ENCODE measurements at regions not wholly inside any gene's neighbourhood (a gene's known extent, or its start where the extent isn't known, plus 50 kb on each side); places are given as distances from the start of the nearest gene placed in this dataset.
A peak's percentile ranks its signal among the peaks of the same experiment; 100 is the strongest.

- FAIRE-seq (peak; percentile 70), DNase-seq (ENCODE audit: low read depth, low spot score) (peak; percentile 43)
- no peak overlapping the region for H3K27ac ChIP-seq (ENCODE audit: insufficient read depth, low read depth, low read length)
- no peaks in the 10 kb centered on the region for H3K79me2 ChIP-seq (ENCODE audit: control insufficient read depth, insufficient read depth, low read length)
- no peak overlapping the region for H2AFZ ChIP-seq (ENCODE audit: low read depth, low read length)
- no peaks in the 10 kb centered on the region for H3K9me1 ChIP-seq (replicated peaks; ENCODE audit: control insufficient read depth, extremely low read depth, insufficient read depth, low read length)
- H3K4me2 ChIP-seq (ENCODE audit: insufficient read depth, low read length): no peak overlapping the region
- ChIA-PET POLR2A (no interaction called here), CTCF (no interaction called here)
- H3K4me3 ChIP-seq (replicated peaks in 1 of 3; ENCODE audit: insufficient read depth in 1 of 3, low read depth in 1 of 3, low read length in 3 of 3): no peak overlapping the region
- H3K4me1 ChIP-seq (ENCODE audit: control insufficient read depth, extremely low read depth, insufficient read depth, low read length): no peaks in the 10 kb centered on the region
- no TSS peak for BruUV-seq (replicated peaks)
- no peaks in the 10 kb centered on the region for H3K36me3 ChIP-seq (ENCODE audit: control insufficient read depth in 2 of 2, extremely low read depth in 1 of 2, insufficient read depth in 2 of 2, low read length in 2 of 2)
- peaks cover 0 to 2% of the 10 kb centered on the region in 2 experiments for H3K27me3 ChIP-seq (ENCODE audit: control insufficient read depth in 2 of 2, insufficient read depth in 2 of 2, low read length in 2 of 2)
- intact Hi-C loops (cut with micrococcal nuclease): loop anchor here (1.0 to 10.0 kb wide), 4 partner anchors 292 to 917 kb away; partner anchors contain the start of gene BCL6
- no peaks in the 10 kb centered on the region for H3K9me3 ChIP-seq (replicated peaks; ENCODE audit: control insufficient read depth, insufficient read depth, low read length)
- dilution Hi-C loops (cut with MboI; ENCODE audit: extremely low pct_ligation_motif_present, low sequenced_read_pairs): no loop called here
- H4K20me1 ChIP-seq (replicated peaks; ENCODE audit: control insufficient read depth, extremely low read depth, insufficient read depth, low read length): no peaks in the 10 kb centered on the region
- H3K9ac ChIP-seq (replicated peaks; ENCODE audit: extremely low read depth, insufficient read depth, low read length): no peak overlapping the region
- TF ChIP-seq MYC (IDR thresholded peaks at IDR 0.05; ENCODE audit: low read depth, low read length): no peak
- TF ChIP-seq CTCF (IDR thresholded peaks at IDR 0.05; ENCODE audit: extremely low read depth in 1 of 2, insufficient read depth in 1 of 2, low read depth in 1 of 2, low read length in 2 of 2): peak in 1 of 2 donors; percentile 44
- no peak for TF ChIP-seq FOS (IDR thresholded peaks at IDR 0.05; ENCODE audit: borderline replicate concordance, insufficient read depth, low read length)
Measured at GRCh38 chr3:188037195-188037718, 116.7 kb upstream of the LPP start.

- no peaks in the 10 kb centered on the region for H3K9me3 ChIP-seq (replicated peaks; ENCODE audit: control insufficient read depth, insufficient read depth, low read length)
- no peak overlapping the region for H3K4me2 ChIP-seq (ENCODE audit: insufficient read depth, low read length)
- no peaks in the 10 kb centered on the region for H3K79me2 ChIP-seq (ENCODE audit: control insufficient read depth, insufficient read depth, low read length)
- H3K4me1 ChIP-seq (ENCODE audit: control insufficient read depth, extremely low read depth, insufficient read depth, low read length): no peaks in the 10 kb centered on the region
- H3K4me3 ChIP-seq (replicated peaks in 1 of 3; ENCODE audit: insufficient read depth in 1 of 3, low read depth in 1 of 3, low read length in 3 of 3): no peak overlapping the region
- H3K9ac ChIP-seq (replicated peaks; ENCODE audit: extremely low read depth, insufficient read depth, low read length): no peak overlapping the region
- no peaks in the 10 kb centered on the region for H3K36me3 ChIP-seq (ENCODE audit: control insufficient read depth in 2 of 2, extremely low read depth in 1 of 2, insufficient read depth in 2 of 2, low read length in 2 of 2)
- H2AFZ ChIP-seq (ENCODE audit: low read depth, low read length): no peak overlapping the region
- CTCF ChIA-PET: interaction anchor here (0.8 kb wide), 1 partner anchor 10 kb away, joined by 3 read pairs; no protein-coding TSS in a partner anchor
- no peaks in the 10 kb centered on the region for H3K9me1 ChIP-seq (replicated peaks; ENCODE audit: control insufficient read depth, extremely low read depth, insufficient read depth, low read length)
- TF ChIP-seq FOS (IDR thresholded peaks at IDR 0.05; ENCODE audit: borderline replicate concordance, insufficient read depth, low read length): no peak
- no peak for TF ChIP-seq EZH2 (IDR thresholded peaks at IDR 0.05; ENCODE audit: borderline replicate concordance, low read depth, low read length, severe bottlenecking)
- TF ChIP-seq JUN (IDR thresholded peaks at IDR 0.05; ENCODE audit: borderline replicate concordance, insufficient read depth, insufficient read length, low read depth): no peak
- no peak for TF ChIP-seq GATA2 (IDR thresholded peaks at IDR 0.05; ENCODE audit: insufficient read depth, insufficient read length, low read depth, low read length)
- no peak for TF ChIP-seq POLR2A (IDR thresholded peaks at IDR 0.05; ENCODE audit: low read depth, low read length)
- no peak for TF ChIP-seq CTCF (IDR thresholded peaks at IDR 0.05; ENCODE audit: extremely low read depth in 1 of 2, insufficient read depth in 1 of 2, low read depth in 1 of 2, low read length in 2 of 2)
- no peak for TF ChIP-seq MAX (IDR thresholded peaks at IDR 0.05; ENCODE audit: insufficient read depth, insufficient read length)
- no peak for TF ChIP-seq POLR2AphosphoS5 (IDR thresholded peaks at IDR 0.05; ENCODE audit: insufficient read depth, low read depth, low read length)
- no peak for TF ChIP-seq MYC (IDR thresholded peaks at IDR 0.05; ENCODE audit: low read depth, low read length)
- peaks cover 0 to 2% of the 10 kb centered on the region in 2 experiments for H3K27me3 ChIP-seq (ENCODE audit: control insufficient read depth in 2 of 2, insufficient read depth in 2 of 2, low read length in 2 of 2)
- peak; percentile 48 for FAIRE-seq
- no TSS peak for BruUV-seq (replicated peaks)
- H4K20me1 ChIP-seq (replicated peaks; ENCODE audit: control insufficient read depth, extremely low read depth, insufficient read depth, low read length): no peaks in the 10 kb centered on the region
- intact Hi-C loops (cut with micrococcal nuclease): loop anchor here (1.0 to 10.0 kb wide), 4 partner anchors 293 to 916 kb away; partner anchors contain the start of gene BCL6
- no peak overlapping the region for H3K27ac ChIP-seq (ENCODE audit: insufficient read depth, low read depth, low read length)
- no peak for DNase-seq (ENCODE audit: low read depth, low spot score)
- POLR2A ChIA-PET: no interaction called here
- dilution Hi-C loops (cut with MboI; ENCODE audit: extremely low pct_ligation_motif_present, low sequenced_read_pairs): no loop called here
Measured at GRCh38 chr3:188037965-188038581, 115.9 kb upstream of the LPP start.
